GM21529 (cell line): ENCODE measurements at regions not wholly inside any gene's neighbourhood (a gene's known extent, or its start where the extent isn't known, plus 50 kb on each side); places are given as distances from the start of the nearest gene placed in this dataset.

Experiments
- ATAC-seq: cut with Tn5 transposase; IDR thresholded peaks from one replicate; pipeline ENCODE4 v1.9.1; 2021; ENCODE audit not compliant: unreplicated experiment

DNA sequence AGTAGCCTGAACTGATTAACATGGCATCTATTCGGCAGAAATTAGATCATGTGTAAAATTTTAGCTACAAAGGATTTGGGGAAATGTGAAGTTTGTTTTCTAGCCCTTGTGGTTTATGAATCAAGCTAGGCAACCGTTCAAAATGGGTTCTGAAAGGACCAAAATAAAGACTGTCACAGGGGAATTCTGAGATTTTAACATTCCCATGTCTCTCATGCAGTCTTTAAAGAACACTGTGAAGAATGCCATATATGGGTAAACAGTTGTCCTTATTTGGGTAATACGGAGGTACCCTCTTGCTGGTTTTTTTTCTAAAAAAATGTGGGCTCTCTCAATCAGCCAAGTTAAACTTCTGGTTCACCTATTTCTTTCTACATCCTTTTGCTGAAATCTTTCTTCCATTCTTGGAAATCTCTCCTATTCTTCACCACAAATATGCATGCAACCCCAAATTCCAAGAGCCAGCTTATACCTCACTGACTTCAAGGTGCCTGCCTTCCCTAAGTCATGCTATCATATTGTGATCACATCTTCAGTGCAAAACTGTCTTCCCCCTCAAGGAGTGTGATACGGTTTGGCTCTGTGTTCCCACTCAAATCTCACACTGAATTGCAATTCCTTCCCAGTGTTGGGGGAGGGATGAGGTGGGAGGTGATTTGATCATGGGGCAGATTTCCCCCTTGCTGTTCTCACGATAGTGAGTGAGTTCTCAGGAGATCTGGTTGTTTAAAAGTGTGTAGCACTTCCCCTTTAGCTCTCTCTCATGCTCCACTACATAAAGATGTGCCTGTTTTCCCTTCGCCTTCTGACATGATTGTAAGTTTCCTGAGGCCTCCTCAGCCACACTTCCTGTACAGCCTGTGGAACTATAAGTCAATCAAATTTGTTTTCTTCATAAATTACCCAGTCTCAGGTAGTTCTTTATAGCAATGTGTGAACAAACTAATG is 308.7 kb downstream of the TTLL7 start:
- no peak for ATAC-seq

DNA sequence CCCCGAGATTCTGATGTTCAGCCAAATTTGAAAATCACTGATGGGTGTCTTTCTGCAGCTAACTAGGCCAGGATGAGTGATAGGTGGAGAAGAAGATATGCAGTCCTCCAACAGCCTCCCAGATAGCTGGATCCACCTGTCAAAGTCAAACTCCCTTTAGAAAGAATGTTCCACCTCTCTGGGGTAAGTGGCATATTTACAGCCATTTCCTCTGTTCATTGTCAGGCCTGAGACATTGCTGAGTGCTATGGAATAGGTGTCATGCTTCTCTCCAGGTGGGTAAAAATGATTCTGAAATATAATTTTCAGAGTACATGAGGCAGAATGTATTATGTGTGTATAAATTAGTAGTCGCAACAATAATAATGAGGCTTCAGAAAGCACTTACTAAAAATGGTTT is 316.8 kb downstream of the TTLL7 start:
- ATAC-seq, result no peak

DNA sequence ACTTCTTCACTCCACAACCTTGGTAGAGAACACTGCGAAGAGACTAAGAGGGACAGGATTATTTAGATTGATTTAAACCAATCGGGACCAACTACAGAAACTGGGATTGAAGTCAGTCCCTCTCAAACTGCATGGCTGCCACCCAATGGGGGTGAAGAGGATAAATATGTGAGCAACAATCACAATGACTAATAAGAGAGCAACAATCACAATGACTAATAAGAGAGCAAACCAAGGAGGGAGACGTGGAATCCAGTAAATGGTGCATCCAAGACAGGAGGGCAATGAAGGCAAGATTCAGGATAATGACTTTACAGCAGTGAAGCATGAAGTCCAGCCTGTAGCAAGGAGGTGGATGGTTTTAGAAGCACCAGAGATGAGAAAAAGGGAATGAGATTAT is 322.8 kb downstream of the TTLL7 start:
- no peak for ATAC-seq

DNA sequence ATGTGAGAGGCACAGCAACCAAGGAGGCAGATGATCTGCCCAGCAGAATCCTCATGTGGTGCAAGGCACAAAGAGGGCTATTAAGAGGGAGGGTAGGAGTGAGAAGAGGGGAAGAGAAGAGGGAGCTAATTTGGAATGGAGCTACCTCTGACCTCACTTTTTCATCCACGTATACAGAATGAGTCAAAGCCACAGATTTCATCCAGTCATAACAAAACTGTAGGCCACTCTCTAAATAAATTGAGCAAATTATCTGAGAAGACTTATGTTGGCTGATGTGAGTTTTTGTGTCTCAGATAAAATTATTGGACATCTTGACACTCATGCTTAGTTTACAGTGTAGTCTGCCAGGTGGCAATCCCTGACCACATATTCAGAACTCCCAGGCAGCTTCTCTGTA is 325.6 kb downstream of the TTLL7 start:
- ATAC-seq, result peak; percentile 74

DNA sequence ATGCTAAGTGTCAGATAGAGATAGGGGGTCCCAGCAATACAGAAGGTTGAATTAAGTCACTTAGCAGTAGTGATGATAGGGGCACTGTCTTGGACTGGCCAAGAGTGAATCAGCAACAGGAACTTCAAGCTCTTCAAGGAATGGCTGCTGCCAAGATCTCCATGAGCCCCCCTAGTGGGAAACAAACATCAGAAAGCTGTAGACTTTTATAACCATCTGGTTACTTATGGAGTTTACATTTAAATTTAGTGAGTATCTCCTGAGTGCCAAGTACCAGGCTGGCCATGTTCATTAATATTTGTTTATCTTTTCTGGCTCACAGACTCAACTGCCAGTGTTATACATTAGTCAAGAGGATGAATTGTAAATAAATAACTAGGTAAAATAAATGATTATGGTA is 327.3 kb downstream of the TTLL7 start:
- ATAC-seq, result no peak

DNA sequence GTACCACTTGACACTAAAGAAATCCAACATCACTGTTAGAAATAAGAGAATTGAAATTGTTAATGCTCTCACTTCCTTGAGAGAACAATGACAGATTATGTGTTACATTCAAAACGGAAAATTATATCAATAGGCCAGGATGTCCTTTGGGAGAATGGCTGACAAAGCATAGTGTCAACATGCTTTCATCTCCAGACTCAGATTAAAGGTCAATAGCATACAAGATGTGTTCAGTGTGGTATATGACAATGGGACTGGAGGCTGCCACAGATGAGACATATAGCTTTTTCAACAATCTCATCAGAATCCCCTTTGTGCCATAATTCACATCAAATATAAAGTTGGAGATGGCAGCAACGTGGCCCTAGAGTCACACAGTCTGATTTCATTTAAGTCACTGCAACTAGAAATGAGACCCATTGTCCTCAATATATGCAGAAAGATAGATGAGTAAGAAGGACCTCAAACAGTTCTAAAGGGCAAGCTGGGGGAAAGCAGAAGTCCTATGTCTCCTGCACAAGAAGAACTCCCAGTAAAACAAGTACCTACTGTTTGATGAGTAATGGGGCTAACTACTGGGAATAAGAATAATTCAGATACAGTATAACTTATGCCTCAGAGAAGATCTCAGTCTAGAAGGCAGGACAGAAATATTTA is 327.9 kb downstream of the TTLL7 start:
- no peak for ATAC-seq

DNA sequence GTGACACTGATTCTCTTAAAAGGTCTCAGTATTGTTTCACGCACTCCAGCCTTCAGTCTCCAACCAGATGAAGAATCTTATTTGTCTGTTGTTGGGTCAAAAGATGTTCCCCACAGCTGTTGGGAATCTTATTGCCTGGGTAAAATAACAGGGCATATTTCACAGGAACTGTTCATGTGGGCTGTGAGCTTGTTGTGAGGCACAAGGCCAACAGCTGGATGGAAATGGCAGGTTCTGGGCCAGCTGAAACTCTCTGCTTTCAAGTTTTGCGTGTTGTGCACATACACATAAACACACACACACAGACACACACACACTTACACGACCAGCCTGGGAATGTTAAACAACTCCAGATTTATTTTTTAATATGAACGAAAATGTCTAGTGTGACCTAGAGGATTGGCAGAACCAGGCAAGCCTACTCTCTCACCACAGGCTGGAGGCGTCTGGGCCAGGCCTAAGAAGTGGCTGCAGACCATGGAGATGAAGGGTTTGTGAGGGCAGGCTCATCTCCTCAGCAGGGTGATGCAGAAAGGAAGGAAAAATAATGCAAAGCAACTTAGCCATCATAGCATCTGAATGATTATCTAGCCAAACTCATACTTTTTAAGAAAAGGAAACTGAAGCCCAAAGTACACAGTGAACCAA is 357.0 kb downstream of the TTLL7 start:
- ATAC-seq, result no peak

DNA sequence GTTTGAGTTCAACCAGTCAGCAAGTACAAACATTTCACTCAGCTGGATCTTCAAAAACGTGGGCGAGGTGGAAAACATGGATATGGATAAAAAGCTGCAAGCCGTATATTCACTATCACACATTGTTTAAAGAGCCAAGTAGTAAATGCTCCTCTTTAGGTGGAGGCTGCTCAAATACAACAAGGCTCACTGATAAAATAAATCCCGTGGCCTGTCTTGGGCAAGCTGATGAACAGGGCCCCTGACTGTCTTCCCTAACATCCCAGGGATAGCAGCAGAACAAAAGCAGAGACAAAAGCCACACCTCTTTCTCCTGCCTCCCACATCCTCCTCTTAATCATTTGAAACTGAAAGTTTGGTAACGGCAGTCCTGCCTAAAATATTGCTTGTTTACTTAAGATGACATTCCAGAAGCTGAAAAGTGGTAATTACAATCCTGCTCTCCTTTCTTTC is 357.7 kb downstream of the TTLL7 start:
- no peak for ATAC-seq

DNA sequence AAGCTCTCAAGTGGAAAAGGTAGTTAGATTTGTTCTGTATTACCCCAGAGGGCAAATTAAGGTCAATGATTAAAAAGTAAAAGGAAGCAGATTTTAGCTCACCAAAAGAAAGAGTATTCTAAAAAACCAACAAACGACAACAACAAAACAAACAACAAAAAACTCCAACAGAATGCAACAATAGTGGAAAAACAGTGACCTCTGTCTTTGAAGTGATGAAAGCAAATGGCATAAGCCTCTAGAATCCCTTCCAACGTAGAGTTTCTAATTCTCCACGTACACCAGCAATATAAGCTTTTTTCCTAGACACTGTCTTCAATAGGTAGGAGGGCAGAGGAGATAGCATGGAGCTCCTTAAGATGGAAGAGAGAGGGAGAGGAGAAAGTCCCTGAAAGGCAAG is 359.1 kb downstream of the TTLL7 start:
- ATAC-seq, result no peak

DNA sequence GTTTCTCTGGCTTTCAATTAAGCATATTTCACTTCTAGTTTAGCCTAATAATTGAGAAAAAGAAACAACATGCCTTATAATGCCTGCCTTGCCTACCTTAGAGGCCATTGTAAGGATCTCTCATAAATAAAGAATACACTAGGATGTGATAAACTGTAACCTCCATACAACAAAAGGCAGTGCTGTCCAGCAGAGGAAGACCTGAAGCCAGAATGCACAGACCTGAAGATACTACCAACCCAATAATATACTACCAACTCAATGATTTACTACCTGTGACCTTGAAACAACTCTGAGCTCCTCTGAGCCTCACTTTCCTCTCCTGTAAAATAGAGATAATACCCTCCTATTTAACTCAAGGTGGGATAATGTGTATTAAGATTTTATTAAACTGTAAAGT is 361.3 kb downstream of the TTLL7 start:
- ATAC-seq, result no peak

DNA sequence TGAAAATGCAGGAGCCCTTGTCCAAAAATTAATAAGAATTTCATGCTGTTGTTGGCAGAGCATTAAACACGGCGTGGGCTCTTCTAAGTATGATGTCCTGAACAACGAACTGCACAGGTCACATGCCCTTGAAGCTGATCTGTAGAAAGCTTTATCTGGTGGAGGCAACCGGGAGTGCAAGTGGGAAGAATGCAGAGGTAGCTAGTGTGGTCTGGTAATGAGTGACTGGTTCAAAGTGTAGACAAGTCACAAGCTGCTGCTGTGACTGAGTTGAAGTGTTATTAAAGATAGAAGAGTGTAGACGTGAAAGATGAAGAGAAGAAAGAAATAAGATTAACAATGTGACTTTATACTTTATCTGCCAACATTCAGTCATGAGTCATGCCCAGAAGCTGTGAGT is 361.9 kb downstream of the TTLL7 start:
- no peak for ATAC-seq

DNA sequence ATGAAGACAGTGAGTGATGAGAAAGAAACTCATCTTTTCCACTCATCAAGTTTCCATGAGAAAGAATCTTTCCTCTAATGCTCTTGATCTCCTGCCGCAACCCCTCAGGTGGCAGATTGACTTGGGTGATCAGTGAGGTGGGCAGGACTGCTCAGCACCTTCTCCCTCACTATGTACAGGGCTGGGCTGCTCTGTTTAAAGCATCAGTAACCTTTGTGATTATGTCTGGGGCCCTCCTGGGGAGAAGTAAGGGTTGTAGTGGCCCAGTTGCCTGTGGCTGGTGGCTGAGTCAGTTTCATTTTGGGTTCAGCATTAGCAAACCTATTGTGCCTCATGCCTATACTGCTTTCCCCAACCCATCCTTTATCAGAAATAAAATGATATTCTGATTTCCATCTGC is 366.0 kb downstream of the TTLL7 start:
- no peak for ATAC-seq

DNA sequence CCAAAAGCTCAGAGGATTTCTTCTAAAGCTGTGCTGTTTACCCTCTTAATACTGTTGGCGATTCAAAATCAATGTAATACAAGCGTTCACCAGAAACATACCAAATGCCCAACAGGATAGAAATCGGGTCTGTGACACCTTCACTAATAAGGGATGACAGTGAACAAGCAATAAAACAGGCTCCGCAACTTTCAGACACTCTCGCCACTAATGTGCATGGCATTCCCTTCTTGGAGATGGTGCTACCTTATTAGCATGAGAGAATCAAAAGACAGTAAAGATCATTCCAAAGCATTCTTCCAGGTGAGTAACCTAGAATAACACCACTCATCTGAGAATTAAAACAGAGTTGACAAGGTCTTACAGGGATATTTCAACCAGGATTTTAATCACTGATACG is 367.1 kb downstream of the TTLL7 start:
- ATAC-seq, result no peak

DNA sequence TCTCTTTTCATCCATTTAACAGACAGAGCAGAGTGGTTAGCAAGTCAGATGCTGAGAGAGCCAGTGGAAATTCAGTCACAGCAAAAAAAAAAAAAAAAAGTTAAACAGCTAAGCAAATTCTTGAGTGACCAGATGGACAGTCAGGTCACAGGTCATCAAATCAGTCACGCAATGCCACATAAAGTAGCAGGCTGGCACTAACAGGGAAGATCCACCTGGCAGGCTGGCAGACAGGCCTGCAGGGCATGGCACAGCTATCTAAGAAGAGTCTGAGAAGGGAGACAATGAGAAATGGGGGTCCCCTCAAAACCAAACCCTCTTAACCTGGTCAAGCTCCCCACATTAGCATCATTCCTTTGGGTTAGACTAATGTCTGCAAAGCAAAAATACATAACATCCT is 371.9 kb downstream of the TTLL7 start:
- no peak for ATAC-seq

DNA sequence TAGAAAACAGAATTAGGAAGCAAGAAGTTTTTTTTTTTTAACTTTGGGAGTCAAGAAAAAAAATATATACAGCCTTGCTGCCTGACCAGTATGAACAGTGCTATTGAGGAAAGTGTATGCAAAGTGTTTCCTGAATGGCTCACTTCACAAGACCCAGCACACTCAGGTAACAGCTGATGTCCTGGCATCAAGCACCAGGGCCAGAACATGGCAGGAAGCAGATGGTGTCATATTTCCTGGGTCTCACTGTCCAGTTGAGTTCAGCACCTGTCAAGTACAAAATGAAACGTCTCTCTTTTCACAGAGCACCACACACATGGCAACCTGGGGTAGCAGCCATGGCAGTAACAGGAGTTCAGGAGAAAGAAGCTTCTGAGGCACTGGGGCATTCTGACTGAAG is 372.3 kb downstream of the TTLL7 start:
- ATAC-seq, result peak; percentile 46

DNA sequence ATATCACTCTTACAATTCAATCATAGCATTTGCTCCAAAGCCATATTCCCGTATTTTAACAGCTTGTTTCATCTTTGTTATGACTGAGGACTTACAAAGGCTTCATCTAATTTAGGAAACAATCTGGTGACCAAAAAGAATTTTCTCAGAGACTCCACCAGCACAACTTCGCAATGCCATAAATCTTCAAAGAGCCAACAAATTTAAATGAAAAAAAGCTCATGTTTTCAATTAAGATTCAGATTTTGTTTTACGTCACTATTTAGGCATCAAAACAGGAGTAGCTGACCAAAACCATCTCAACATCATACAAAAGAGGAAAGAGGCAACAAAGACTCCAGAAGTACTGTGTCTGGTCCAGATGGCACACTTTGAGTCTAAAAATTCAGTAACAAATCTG is 373.3 kb downstream of the TTLL7 start:
- ATAC-seq, result no peak

DNA sequence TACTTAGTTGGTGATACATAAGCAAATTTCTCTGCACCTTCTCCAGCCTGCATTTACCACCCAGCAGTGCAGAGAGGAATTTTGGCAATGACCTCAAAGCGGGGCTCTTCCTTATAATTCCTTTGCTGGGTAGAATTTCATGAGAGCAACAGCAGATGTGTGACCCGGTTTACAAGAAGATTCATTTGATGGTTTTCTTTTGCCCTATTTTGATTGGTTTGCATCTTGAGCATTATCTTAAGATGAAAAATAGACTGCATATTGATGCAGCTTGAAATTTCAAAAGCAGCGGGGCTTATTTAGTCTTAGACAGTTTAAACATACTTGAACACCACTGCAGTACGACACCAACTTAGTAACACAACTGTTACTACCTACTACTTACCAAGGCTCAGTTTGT is 378.9 kb downstream of the TTLL7 start:
- ATAC-seq, result no peak

DNA sequence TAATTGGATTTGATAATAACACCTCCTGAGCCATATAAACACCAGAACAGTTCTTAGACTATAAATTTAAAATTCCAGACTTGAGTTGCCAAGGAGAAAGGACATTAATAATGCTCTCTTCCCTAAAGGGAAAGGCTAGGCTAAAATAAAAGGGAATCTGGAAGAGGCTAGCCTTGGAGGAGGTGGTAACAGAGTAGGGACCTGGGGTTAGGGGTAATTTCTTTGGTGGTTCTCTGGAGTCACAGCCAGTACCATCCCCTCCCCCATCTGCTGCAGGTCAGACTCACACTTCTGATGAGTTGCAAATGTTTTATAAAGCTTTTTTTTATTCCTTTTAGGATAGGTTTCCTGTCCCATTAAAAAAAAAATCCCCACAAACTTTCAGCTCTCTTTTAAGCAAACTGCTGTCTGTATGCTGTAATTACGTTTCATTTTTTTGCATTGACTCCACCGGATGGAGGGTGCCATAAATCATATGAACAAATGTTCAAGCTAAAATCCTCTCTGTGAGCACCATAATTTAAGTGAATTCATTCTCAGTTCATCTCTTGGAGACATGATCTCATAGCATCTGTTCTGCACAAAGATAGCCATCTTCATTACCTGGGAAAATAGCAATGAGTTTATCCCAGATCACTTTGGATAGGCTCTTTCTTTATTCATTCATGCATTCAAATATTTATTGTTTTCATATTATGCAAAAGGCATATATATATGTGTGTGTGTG is 379.6 kb downstream of the TTLL7 start:
- no peak for ATAC-seq

DNA sequence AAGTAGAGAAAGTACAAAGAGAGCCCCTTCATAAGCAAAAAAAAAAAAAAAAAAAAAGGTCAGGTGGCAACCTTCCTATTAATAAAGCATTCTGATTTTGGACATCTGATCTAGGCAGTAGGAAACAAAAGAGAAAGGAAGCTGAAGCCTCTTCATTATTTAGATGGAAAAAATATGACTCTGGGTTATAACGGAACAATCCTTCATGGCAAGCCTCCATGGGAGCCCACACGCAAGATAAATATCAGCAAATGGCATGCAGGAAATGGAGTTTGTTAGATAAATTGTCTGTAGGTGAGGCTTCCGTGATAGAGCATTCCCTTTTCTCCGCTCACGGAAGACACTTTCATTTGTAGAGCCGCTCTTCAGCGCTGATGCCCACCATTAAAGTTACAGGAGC is 381.0 kb downstream of the TTLL7 start:
- no peak for ATAC-seq

DNA sequence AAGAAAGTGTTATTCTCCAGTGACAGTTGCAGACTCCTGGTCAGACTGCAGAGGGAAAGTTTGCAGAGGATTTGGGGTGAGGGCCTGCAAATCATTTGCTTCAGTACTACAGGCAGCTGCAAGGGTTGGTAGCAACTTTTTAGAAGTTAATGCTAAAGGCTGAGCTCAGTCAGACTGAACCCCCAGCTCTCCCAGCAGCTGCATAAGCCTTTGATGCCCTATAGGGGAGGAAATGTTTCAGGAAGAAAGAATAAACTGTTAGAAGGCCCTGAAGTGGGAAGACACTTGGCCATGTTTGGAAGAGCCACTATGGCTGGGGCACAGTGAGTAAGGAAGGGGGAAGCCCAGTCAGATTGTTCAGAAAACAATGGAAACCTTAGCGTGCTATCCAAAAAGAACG is 383.6 kb downstream of the TTLL7 start:
- ATAC-seq, result no peak

DNA sequence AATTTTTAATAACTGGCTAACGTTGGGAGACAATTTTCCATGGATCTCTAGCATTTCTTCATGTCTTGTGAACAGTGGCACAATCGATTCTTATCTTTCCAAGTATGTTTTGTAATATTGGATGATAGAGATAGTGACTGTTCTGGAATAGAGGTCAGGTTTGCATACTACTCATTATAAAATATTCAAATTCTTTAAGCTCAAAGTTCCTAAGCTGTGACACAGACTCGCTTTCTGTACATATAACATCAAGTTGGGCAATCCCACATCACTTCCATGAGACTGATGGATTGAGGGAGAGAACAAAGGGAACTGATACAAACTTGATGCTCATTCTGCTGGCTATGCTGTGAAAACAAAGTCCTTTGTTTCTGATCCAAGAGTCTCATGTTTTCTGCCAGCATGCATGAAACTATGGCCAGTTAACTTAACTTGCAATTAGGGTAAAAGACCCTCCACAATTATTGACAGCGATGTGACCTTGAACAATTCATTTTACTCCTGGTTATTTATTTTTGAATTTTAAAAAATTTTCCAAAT is 392.4 kb downstream of the TTLL7 start:
- ATAC-seq, result no peak
